ENCODE measurements at regions not wholly inside any gene's neighbourhood (a gene's known extent, or its start where the extent isn't known, plus 50 kb on each side); places are given as distances from the start of the nearest gene placed in this dataset.

- Mint-ChIP-seq H3K9me3 (peaks cover 18% of the 10 kb centered on the region), H3K4me3 (no peak overlapping the region), H3K4me1 (ENCODE audit: low read depth) (no peaks in the 10 kb centered on the region), H3K27ac (no peak overlapping the region), H3K27me3 (peaks cover 6% of the 10 kb centered on the region), H3K36me3 (ENCODE audit: low read depth) (no peaks in the 10 kb centered on the region)
- no peak overlapping the region for H3K27ac ChIP-seq (ENCODE audit: low read depth in 1 of 2, low read length in 2 of 2)
- H3K27me3 ChIP-seq (ENCODE audit: control insufficient read depth in 1 of 2, insufficient read depth in 2 of 2, low read length in 2 of 2), result peaks cover 2 to 4% of the 10 kb centered on the region in 2 experiments
- H3K4me1 ChIP-seq (ENCODE audit: insufficient read depth, low read length), result no peaks in the 10 kb centered on the region
- intact Hi-C loops (cut with DNase I, micrococcal nuclease), result no loop called here
- H3K4me3 ChIP-seq (ENCODE audit: low read length), result no peak overlapping the region
- DNase-seq, result no peak
- ChIA-PET POLR2A (no interaction called here), CTCF (no interaction called here)
- ATAC-seq (ENCODE audit: poor library complexity), result no peak
- no peaks in the 10 kb centered on the region for H3K36me3 ChIP-seq (ENCODE audit: insufficient read depth, low read length)
- no peak for TF ChIP-seq CTCF (IDR thresholded peaks at IDR 0.05)
- H3K9me3 ChIP-seq (ENCODE audit: control insufficient read depth in 1 of 2, insufficient read depth in 1 of 2, low read length in 2 of 2), result peaks cover 0 to 28% of the 10 kb centered on the region in 2 experiments
Measured at GRCh38 chr1:209176866-209177430, 406.6 kb upstream of the CAMK1G start.

GRCh38 chr1:209183195-209183594 is 400.3 kb upstream of the CAMK1G start:
- intact Hi-C loops (cut with DNase I, micrococcal nuclease), result no loop called here
- no peaks in the 10 kb centered on the region for H3K4me1 ChIP-seq (ENCODE audit: insufficient read depth, low read length)
- Mint-ChIP-seq H3K36me3 (ENCODE audit: low read depth) (no peaks in the 10 kb centered on the region), H3K9me3 (peaks cover 15% of the 10 kb centered on the region), H3K4me1 (ENCODE audit: low read depth) (no peaks in the 10 kb centered on the region), H3K27ac (no peak overlapping the region), H3K27me3 (no peaks in the 10 kb centered on the region), H3K4me3 (no peak overlapping the region)
- DNase-seq (no peak), ATAC-seq (ENCODE audit: poor library complexity) (no peak)
- H3K27ac ChIP-seq (ENCODE audit: low read depth in 1 of 2, low read length in 2 of 2), result no peak overlapping the region
- ChIA-PET CTCF (no interaction called here), POLR2A (no interaction called here)
- H3K4me3 ChIP-seq (ENCODE audit: low read length), result no peak overlapping the region
- H3K36me3 ChIP-seq (ENCODE audit: insufficient read depth, low read length), result no peaks in the 10 kb centered on the region
- no peak for TF ChIP-seq CTCF (IDR thresholded peaks at IDR 0.05)
- peaks cover 5 to 8% of the 10 kb centered on the region in 2 experiments for H3K9me3 ChIP-seq (ENCODE audit: control insufficient read depth in 1 of 2, insufficient read depth in 1 of 2, low read length in 2 of 2)
- peaks cover 0 to 2% of the 10 kb centered on the region in 2 experiments for H3K27me3 ChIP-seq (ENCODE audit: control insufficient read depth in 1 of 2, insufficient read depth in 2 of 2, low read length in 2 of 2)

GRCh38 chr1:209187589-209187988 is 395.9 kb upstream of the CAMK1G start:
- Mint-ChIP-seq H3K36me3 (ENCODE audit: low read depth) (no peaks in the 10 kb centered on the region), H3K4me3 (no peak overlapping the region), H3K27me3 (peaks cover 17% of the 10 kb centered on the region), H3K4me1 (ENCODE audit: low read depth) (no peaks in the 10 kb centered on the region), H3K9me3 (peaks cover 2% of the 10 kb centered on the region), H3K27ac (no peak overlapping the region)
- no peak overlapping the region for H3K4me3 ChIP-seq (ENCODE audit: low read length)
- no peaks in the 10 kb centered on the region for H3K36me3 ChIP-seq (ENCODE audit: insufficient read depth, low read length)
- H3K27ac ChIP-seq (ENCODE audit: low read depth in 1 of 2, low read length in 2 of 2), result no peak overlapping the region
- no peak for ATAC-seq (ENCODE audit: poor library complexity)
- DNase-seq, result no peak
- intact Hi-C loops (cut with DNase I, micrococcal nuclease), result no loop called here
- CTCF ChIA-PET, result no interaction called here
- H3K27me3 ChIP-seq (ENCODE audit: control insufficient read depth in 1 of 2, insufficient read depth in 2 of 2, low read length in 2 of 2), result no peaks in the 10 kb centered on the region
- TF ChIP-seq CTCF (IDR thresholded peaks at IDR 0.05), result no peak
- POLR2A ChIA-PET, result no interaction called here
- H3K9me3 ChIP-seq (ENCODE audit: control insufficient read depth in 1 of 2, insufficient read depth in 1 of 2, low read length in 2 of 2), result peaks cover 5 to 8% of the 10 kb centered on the region in 2 experiments
- no peaks in the 10 kb centered on the region for H3K4me1 ChIP-seq (ENCODE audit: insufficient read depth, low read length)
